ENCODE measurements at regions not wholly inside any gene's neighbourhood (a gene's known extent, or its start where the extent isn't known, plus 50 kb on each side); places are given as distances from the start of the nearest gene placed in this dataset.

DNA sequence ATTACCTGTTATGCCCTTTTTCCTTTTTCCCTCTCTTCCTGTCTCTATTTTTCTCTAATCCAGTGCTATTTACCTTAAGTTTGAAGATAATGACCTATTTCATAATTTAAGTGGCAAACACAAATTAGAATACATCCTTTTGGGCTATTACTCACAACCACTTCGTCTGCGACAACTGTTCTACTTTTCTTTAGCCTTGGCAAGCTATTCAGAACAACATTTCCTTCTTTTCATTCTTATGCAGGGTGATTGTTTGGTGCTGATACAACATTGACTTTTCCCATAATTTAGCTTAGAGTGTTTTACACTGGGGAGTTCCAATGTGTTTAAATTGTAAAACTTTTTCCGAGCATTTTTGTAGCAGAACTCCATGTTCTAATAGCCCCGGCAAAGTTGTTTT lies 86.6 kb upstream of the S1PR1 start:
- TF ChIP-seq CTCF (conservative IDR thresholded peaks at IDR 0.05) (no peak), ZFX (IDR thresholded peaks at IDR 0.05) (no peak)
